ENCODE measurements at regions not wholly inside any gene's neighbourhood (a gene's known extent, or its start where the extent isn't known, plus 50 kb on each side); places are given as distances from the start of the nearest gene placed in this dataset.

- no peak for TF ChIP-seq ATF3 (IDR thresholded peaks at IDR 0.05)
- no peak for TF ChIP-seq JUND (IDR thresholded peaks at IDR 0.05)
- no peak for TF ChIP-seq YY1 (IDR thresholded peaks at IDR 0.05)
- TF ChIP-seq, protein P1, sequence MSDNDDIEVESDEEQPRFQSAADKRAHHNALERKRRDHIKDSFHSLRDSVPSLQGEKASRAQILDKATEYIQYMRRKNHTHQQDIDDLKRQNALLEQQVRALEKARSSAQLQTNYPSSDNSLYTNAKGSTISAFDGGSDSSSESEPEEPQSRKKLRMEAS (IDR thresholded peaks at IDR 0.05) = no peak
- no peak for TF ChIP-seq CTCF (IDR thresholded peaks at IDR 0.05; ENCODE audit: low read depth, low read length, missing input control)
- no peak for TF ChIP-seq NR2F2 (IDR thresholded peaks at IDR 0.05)
- no peak for TF ChIP-seq RAD21 (IDR thresholded peaks at IDR 0.05)
- TF ChIP-seq, protein P2, sequence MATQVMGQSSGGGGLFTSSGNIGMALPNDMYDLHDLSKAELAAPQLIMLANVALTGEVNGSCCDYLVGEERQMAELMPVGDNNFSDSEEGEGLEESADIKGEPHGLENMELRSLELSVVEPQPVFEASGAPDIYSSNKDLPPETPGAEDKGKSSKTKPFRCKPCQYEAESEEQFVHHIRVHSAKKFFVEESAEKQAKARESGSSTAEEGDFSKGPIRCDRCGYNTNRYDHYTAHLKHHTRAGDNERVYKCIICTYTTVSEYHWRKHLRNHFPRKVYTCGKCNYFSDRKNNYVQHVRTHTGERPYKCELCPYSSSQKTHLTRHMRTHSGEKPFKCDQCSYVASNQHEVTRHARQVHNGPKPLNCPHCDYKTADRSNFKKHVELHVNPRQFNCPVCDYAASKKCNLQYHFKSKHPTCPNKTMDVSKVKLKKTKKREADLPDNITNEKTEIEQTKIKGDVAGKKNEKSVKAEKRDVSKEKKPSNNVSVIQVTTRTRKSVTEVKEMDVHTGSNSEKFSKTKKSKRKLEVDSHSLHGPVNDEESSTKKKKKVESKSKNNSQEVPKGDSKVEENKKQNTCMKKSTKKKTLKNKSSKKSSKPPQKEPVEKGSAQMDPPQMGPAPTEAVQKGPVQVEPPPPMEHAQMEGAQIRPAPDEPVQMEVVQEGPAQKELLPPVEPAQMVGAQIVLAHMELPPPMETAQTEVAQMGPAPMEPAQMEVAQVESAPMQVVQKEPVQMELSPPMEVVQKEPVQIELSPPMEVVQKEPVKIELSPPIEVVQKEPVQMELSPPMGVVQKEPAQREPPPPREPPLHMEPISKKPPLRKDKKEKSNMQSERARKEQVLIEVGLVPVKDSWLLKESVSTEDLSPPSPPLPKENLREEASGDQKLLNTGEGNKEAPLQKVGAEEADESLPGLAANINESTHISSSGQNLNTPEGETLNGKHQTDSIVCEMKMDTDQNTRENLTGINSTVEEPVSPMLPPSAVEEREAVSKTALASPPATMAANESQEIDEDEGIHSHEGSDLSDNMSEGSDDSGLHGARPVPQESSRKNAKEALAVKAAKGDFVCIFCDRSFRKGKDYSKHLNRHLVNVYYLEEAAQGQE (IDR thresholded peaks at IDR 0.05) = no peak
- no peak for TF ChIP-seq EGR1 (IDR thresholded peaks at IDR 0.05; ENCODE audit: low read depth in 2 of 2)
- no peak for TF ChIP-seq GABPA (IDR thresholded peaks at IDR 0.05 in 1 of 2, conservative IDR thresholded peaks at IDR 0.05 in 1 of 2)
- no peak for TF ChIP-seq TAF1 (conservative IDR thresholded peaks at IDR 0.05)
Measured at GRCh38 chr1:60668585-60668984, 413.8 kb upstream of the NFIA start.
